HG02884 (cell line): ENCODE measurements at regions not wholly inside any gene's neighbourhood (a gene's known extent, or its start where the extent isn't known, plus 50 kb on each side); places are given as distances from the start of the nearest gene placed in this dataset.
A peak's percentile ranks its signal among the peaks of the same experiment; 100 is the strongest.
"Not testable (repeated sequence)": the region's sequence is repeated elsewhere in the genome, so short reads cannot be mapped to it uniquely, and the experiment has no call there.

Source experiments
- ATAC-seq: cut with Tn5 transposase; IDR thresholded peaks from one replicate; pipeline ENCODE4 v1.9.1; 2021; ENCODE audit warnings: mild to moderate bottlenecking, moderate library complexity; ENCODE audit not compliant: unreplicated experiment

- ATAC-seq: no peak
These were observed 157.5 kb downstream of the RFPL4B start for GRCh38 chr6:112504621-112505020.

- ATAC-seq: no peak
These were observed 164.3 kb downstream of the RFPL4B start for GRCh38 chr6:112511441-112511840.

GRCh38 chr6:112513175-112513574 lies 166.0 kb downstream of the RFPL4B start:
- ATAC-seq: no peak

- peak; percentile 91 for ATAC-seq
These were observed 175.5 kb downstream of the RFPL4B start for GRCh38 chr6:112522587-112522986.

- ATAC-seq: no peak
These were observed 176.9 kb downstream of the RFPL4B start for GRCh38 chr6:112524071-112524470.

- no peak for ATAC-seq
These were observed 178.6 kb downstream of the RFPL4B start for GRCh38 chr6:112525749-112526148.

GRCh38 chr6:112526594-112526993 lies 179.5 kb downstream of the RFPL4B start:
- no peak for ATAC-seq

- ATAC-seq: not testable (repeated sequence)
These were observed 181.2 kb downstream of the RFPL4B start for GRCh38 chr6:112528306-112528705.

GRCh38 chr6:112535816-112536215 lies 188.7 kb downstream of the RFPL4B start:
- no peak for ATAC-seq

GRCh38 chr6:112539355-112539754 lies 192.2 kb downstream of the RFPL4B start:
- ATAC-seq: no peak

GRCh38 chr6:112541847-112542246 lies 194.7 kb downstream of the RFPL4B start:
- not testable (repeated sequence) for ATAC-seq

GRCh38 chr6:112547321-112548085 lies 200.4 kb downstream of the RFPL4B start:
- ATAC-seq: not testable (repeated sequence)

- no peak for ATAC-seq
These were observed 202.6 kb downstream of the RFPL4B start for GRCh38 chr6:112549749-112550148.

- ATAC-seq: no peak
These were observed 210.3 kb downstream of the RFPL4B start for GRCh38 chr6:112557435-112557834.

GRCh38 chr6:112557961-112558360 lies 210.8 kb downstream of the RFPL4B start:
- ATAC-seq: no peak

GRCh38 chr6:112560651-112561050 lies 213.5 kb downstream of the RFPL4B start:
- ATAC-seq: no peak

- no peak for ATAC-seq
These were observed 215.4 kb downstream of the RFPL4B start for GRCh38 chr6:112562301-112563231.

- no peak for ATAC-seq
These were observed 216.2 kb downstream of the RFPL4B start for GRCh38 chr6:112563368-112563767.

GRCh38 chr6:112568066-112568465 lies 220.9 kb downstream of the RFPL4B start:
- no peak for ATAC-seq

- ATAC-seq: no peak
These were observed 224.5 kb downstream of the RFPL4B start for GRCh38 chr6:112571488-112572270.

- ATAC-seq: no peak
These were observed 227.1 kb downstream of the RFPL4B start for GRCh38 chr6:112574190-112574589.
